AG10803 (cell line): ENCODE measurements at regions not wholly inside any gene's neighbourhood (a gene's known extent, or its start where the extent isn't known, plus 50 kb on each side); places are given as distances from the start of the nearest gene placed in this dataset.
A peak's percentile ranks its signal among the peaks of the same experiment; 100 is the strongest.

Experiments used
- DNase-seq: peaks from one replicate; pipeline ENCODE4 v3.0.0; 2010; ENCODE audit warnings: low read depth
- H3K4me3 ChIP-seq: 2 replicates; pipeline ENCODE4 v1.5.1; 2011; ENCODE audit warnings: mild to moderate bottlenecking, low read length, control low read depth
- CTCF ChIP-seq: conservative IDR thresholded peaks from 2 replicates; pipeline ENCODE4 v1.5.1; 2011; ENCODE audit warnings: mild to moderate bottlenecking, low read length, control low read depth, inconsistent platforms

GRCh38 chr14:101474563-101475455, 86.5 kb upstream of the DIO3 start:
- DNase-seq = no peak
- H3K4me3 ChIP-seq = no peak overlapping the region
- no peak for TF ChIP-seq CTCF

GRCh38 chr14:101475456-101476257, 85.6 kb upstream of the DIO3 start:
- TF ChIP-seq CTCF = no peak
- H3K4me3 ChIP-seq = no peak overlapping the region
- DNase-seq = peak; percentile 73

GRCh38 chr14:101476258-101476915, 84.9 kb upstream of the DIO3 start:
- H3K4me3 ChIP-seq = no peak overlapping the region
- DNase-seq = no peak
- TF ChIP-seq CTCF = no peak

GRCh38 chr14:101476916-101477553, 84.3 kb upstream of the DIO3 start:
- no peak for TF ChIP-seq CTCF
- H3K4me3 ChIP-seq = no peak overlapping the region
- DNase-seq = no peak

- TF ChIP-seq CTCF = no peak
- DNase-seq = no peak
- H3K4me3 ChIP-seq = no peak overlapping the region
Observed at GRCh38 chr14:101477648-101478047, 83.6 kb upstream of the DIO3 start.

- no peak for DNase-seq
- no peak overlapping the region for H3K4me3 ChIP-seq
- no peak for TF ChIP-seq CTCF
Observed at GRCh38 chr14:101478096-101478495, 83.2 kb upstream of the DIO3 start.
